Panc1 (cell line): ENCODE measurements at regions not wholly inside any gene's neighbourhood (a gene's known extent, or its start where the extent isn't known, plus 50 kb on each side); places are given as distances from the start of the nearest gene placed in this dataset.

Experiments used
- ATAC-seq: fragments of 200-7000 bp; cut with Tn5 transposase; 2 replicates; pipeline ENCODE4 v1.9.1; 2020; ENCODE audit warnings: mild to moderate bottlenecking, moderate library complexity
- BruUV-seq: library from RNA; stranded (reverse); fragments of 400-500 nt; replicated peaks from 2 replicates; lab custom pipeline; 2021; lab: Mats Ljungman, UMichigan
- CTCF ChIA-PET: fragments of 300-600 bp; sonication (Branson Sonifier 250); formaldehyde crosslinking; loops from one replicate; lab custom pipeline; 2022; ENCODE audit warnings: antibody characterized with exemption; lab: Charles Lee
- POLR2A ChIA-PET: fragments of 300-600 bp; sonication (Branson Sonifier 250); formaldehyde crosslinking; loops from one replicate; lab custom pipeline; 2022; ENCODE audit warnings: antibody characterized with exemption; lab: Charles Lee
- DNase-seq: peaks from one replicate; pipeline ENCODE4 v3.0.0-alpha.2; 2010; ENCODE audit warnings: low read depth, low spot score
- H3K27ac ChIP-seq: 2 replicates; pipeline ENCODE4 v1.5.1; 2011; ENCODE audit warnings: mild to moderate bottlenecking, low read length, inconsistent platforms
- H3K27me3 ChIP-seq: fragments of 200-500 bp; sonication (Bioruptor generic); 2 replicates; pipeline ENCODE4 v1.6.0; 2014; ENCODE audit warnings: low read length, inconsistent platforms; ENCODE audit not compliant: control insufficient read depth, insufficient read depth
- H3K36me3 ChIP-seq: fragments of 200-500 bp; sonication (Bioruptor generic); 2 replicates; pipeline ENCODE4 v1.5.1; 2014; ENCODE audit warnings: inconsistent platforms, mild to moderate bottlenecking, low read length, moderate library complexity; ENCODE audit not compliant: control insufficient read depth, insufficient read depth
- H3K4me1 ChIP-seq: 2 replicates; pipeline ENCODE4 v1.5.1; 2011; ENCODE audit warnings: inconsistent platforms, mild to moderate bottlenecking, low read length, moderate library complexity; ENCODE audit not compliant: control insufficient read depth, insufficient read depth
- H3K4me3 ChIP-seq, 2 experiments: 2 replicates each; pipeline ENCODE4 v1.5.1; 2011 to 2012; ENCODE audit warnings: low read depth in 2 of 2, low read length in 2 of 2, mild to moderate bottlenecking in 2 of 2, inconsistent platforms in 1 of 2, moderate library complexity in 1 of 2
- H3K9me3 ChIP-seq: fragments of 200-500 bp; sonication (Bioruptor generic); 2 replicates; pipeline ENCODE4 v1.5.1; 2014; ENCODE audit warnings: low read depth, mild to moderate bottlenecking, inconsistent platforms, low read length, moderate library complexity; ENCODE audit not compliant: control insufficient read depth, insufficient read depth
- CTCF ChIP-seq: fragments of 450-650 bp; IDR thresholded peaks from 2 replicates; pipeline ENCODE4 v1.5.1; 2017; ENCODE audit warnings: mild to moderate bottlenecking
- POLR2AphosphoS5 ChIP-seq: IDR thresholded peaks from 2 replicates; pipeline ENCODE4 v1.6.1; 2012; ENCODE audit warnings: mild to moderate bottlenecking, low read depth, low read length, moderate library complexity
- REST ChIP-seq, 2 experiments: IDR thresholded peaks; 2 replicates each; pipeline ENCODE4 v1.6.1; 2011 to 2012; ENCODE audit warnings: low read depth in 2 of 2, control low read depth in 1 of 2, low read length in 1 of 2, mild to moderate bottlenecking in 1 of 2, moderate library complexity in 1 of 2; ENCODE audit not compliant: insufficient read depth in 1 of 2
- SIN3A ChIP-seq: IDR thresholded peaks from 2 replicates; pipeline ENCODE4 v1.6.1; 2012; ENCODE audit warnings: low read depth, mild to moderate bottlenecking, low read length, moderate library complexity, borderline replicate concordance; ENCODE audit not compliant: insufficient read depth
- TCF7L2 ChIP-seq: IDR thresholded peaks from 2 replicates; pipeline ENCODE4 v1.6.1; 2011; ENCODE audit warnings: mild to moderate bottlenecking, low read depth, low read length, inconsistent platforms
- in situ Hi-C: cut with HindIII; loops from 2 replicates; pipeline ENCODE4 v1.10.0; 2016; ENCODE audit warnings: low sequenced_read_pairs, low pct_unique_long_range_greater_than_20kb
- intact Hi-C: fragments of 100-400 bp; cut with micrococcal nuclease; formaldehyde crosslinking; loops from one replicate; pipeline ENCODE4 v1.10.0; 2022; ENCODE audit not compliant: unreplicated experiment

GRCh38 chr7:51644216-51644615, 327.6 kb upstream of the COBL start:
- in situ Hi-C loops = no loop called here
- no peaks in the 10 kb centered on the region for H3K27me3 ChIP-seq
- H3K27ac ChIP-seq = no peak overlapping the region
- no peaks in the 10 kb centered on the region for H3K4me1 ChIP-seq
- BruUV-seq = no TSS peak
- TF ChIP-seq REST (IDR thresholded peaks at IDR 0.05; ENCODE audit: insufficient read depth in 1 of 2, low read depth in 2 of 2, low read length in 1 of 2) = no peak
- no peak for TF ChIP-seq SIN3A
- TF ChIP-seq CTCF = no peak
- TF ChIP-seq TCF7L2 = no peak
- TF ChIP-seq POLR2AphosphoS5 = no peak
- H3K36me3 ChIP-seq = no peaks in the 10 kb centered on the region
- H3K9me3 ChIP-seq = no peaks in the 10 kb centered on the region
- intact Hi-C loops = no loop called here
- CTCF ChIA-PET = no interaction called here
- no peak overlapping the region for H3K4me3 ChIP-seq
- no peak for ATAC-seq
- DNase-seq = no peak
- POLR2A ChIA-PET = no interaction called here

GRCh38 chr7:51640841-51641240, 324.2 kb upstream of the COBL start:
- H3K4me1 ChIP-seq = no peaks in the 10 kb centered on the region
- H3K4me3 ChIP-seq = no peak overlapping the region
- POLR2A ChIA-PET = interaction anchor here (0.6 kb wide), 1 partner anchor 1296 kb away, joined by 4 read pairs; no protein-coding TSS in a partner anchor
- no peaks in the 10 kb centered on the region for H3K9me3 ChIP-seq
- TF ChIP-seq SIN3A (no peak), TCF7L2 (no peak), REST (IDR thresholded peaks at IDR 0.05; ENCODE audit: insufficient read depth in 1 of 2, low read depth in 2 of 2, low read length in 1 of 2) (no peak), CTCF (no peak), POLR2AphosphoS5 (no peak)
- intact Hi-C loops = no loop called here
- no peak overlapping the region for H3K27ac ChIP-seq
- BruUV-seq = no TSS peak
- CTCF ChIA-PET = no interaction called here
- ATAC-seq (no peak), DNase-seq (no peak)
- in situ Hi-C loops = no loop called here
- H3K27me3 ChIP-seq = no peaks in the 10 kb centered on the region
- H3K36me3 ChIP-seq = no peaks in the 10 kb centered on the region
